GM12865 (cell line): ENCODE measurements at regions not wholly inside any gene's neighbourhood (a gene's known extent, or its start where the extent isn't known, plus 50 kb on each side); places are given as distances from the start of the nearest gene placed in this dataset.

Experiments used
- DNase-seq: peaks from one replicate; pipeline ENCODE4 v3.0.0; 2010; ENCODE audit warnings: low read depth
- H3K4me3 ChIP-seq: 2 replicates; pipeline ENCODE4 v1.5.1; 2011; ENCODE audit warnings: mild to moderate bottlenecking, low read depth, low read length, control low read depth
- TF ChIP-seq, protein P1 (sequence below): IDR thresholded peaks from 2 replicates; pipeline ENCODE4 v1.5.1; 2011; ENCODE audit warnings: low read length, control low read depth, low read depth, inconsistent platforms; ENCODE audit not compliant: insufficient read depth; ENCODE audit errors: missing control alignments

DNA sequence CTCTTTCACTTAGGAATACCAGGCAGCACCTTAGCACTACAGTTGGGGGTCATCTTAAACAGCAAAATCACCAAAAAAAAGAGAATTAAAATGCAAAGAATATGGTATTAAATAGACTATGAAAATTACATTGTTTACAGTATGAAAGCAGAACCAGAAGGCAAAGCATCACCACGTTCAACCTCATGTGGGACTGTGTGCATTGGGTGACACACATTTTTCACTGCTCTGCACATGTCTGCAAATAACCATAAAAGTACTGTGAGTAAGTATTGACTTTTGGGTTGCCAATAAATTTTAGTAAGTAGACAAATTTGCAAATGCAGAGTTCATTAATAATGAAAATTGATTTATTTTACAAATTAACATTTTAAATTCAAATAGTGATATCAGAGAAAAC lies 232.1 kb upstream of the ZWINT start:
- no peak overlapping the region for H3K4me3 ChIP-seq
- DNase-seq, result no peak
- TF ChIP-seq, protein P1, sequence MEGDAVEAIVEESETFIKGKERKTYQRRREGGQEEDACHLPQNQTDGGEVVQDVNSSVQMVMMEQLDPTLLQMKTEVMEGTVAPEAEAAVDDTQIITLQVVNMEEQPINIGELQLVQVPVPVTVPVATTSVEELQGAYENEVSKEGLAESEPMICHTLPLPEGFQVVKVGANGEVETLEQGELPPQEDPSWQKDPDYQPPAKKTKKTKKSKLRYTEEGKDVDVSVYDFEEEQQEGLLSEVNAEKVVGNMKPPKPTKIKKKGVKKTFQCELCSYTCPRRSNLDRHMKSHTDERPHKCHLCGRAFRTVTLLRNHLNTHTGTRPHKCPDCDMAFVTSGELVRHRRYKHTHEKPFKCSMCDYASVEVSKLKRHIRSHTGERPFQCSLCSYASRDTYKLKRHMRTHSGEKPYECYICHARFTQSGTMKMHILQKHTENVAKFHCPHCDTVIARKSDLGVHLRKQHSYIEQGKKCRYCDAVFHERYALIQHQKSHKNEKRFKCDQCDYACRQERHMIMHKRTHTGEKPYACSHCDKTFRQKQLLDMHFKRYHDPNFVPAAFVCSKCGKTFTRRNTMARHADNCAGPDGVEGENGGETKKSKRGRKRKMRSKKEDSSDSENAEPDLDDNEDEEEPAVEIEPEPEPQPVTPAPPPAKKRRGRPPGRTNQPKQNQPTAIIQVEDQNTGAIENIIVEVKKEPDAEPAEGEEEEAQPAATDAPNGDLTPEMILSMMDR, result no peak

DNA sequence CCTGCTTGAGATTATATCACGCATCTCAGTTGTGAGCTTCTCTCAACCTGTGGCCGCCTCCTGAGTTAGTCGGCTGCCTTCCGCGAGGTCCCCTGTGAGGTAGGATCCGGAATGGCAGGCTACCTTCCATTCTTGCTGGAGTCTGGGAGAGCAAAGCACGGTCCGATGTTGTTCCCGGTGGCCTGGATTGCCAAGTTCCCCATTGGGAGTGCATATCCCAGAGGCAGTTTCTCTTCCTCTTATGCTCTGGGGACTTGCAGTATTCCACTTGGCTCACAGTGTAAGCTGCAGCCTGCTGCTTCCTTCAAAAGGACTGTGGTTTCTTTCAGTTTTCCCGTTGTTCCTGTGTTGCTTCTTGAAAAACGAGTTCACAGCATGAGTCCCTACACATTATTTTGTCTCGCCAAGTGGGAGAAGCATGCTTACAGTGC lies 225.4 kb upstream of the ZWINT start:
- TF ChIP-seq, protein P1, result no peak
- DNase-seq, result no peak

DNA sequence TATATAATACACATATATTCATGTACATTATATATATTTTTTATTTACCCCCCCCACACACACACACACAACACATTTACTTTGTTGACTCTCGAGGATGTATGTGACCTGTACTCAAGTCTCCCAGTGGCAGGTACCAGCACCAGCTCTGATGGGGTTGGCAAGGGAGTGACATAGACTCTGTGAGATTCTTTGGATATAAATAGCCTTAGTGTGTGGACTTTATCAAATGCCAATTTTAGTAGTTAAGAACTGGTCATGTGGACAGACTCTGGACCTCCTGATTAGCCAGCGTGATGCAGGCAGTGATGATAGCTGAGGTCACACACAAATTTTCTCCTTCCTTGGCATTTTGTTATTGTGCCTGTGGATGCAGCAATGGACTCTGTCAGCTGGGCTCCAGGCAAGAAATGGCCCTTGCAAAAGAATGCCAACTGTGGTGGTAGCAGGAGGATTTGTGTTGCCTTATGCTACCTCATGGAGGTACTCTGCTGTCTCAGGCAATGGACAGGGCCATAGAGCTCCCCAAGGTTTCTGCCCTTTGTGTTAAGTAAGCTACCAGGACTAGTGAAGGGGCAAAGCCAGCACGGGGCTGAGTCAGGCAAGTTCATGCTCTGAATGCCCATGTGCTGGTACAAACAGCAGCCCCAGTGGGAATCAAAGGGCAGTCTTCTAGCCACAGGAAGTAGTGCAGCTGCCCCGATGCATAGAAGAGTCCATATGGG lies 224.6 kb upstream of the ZWINT start:
- TF ChIP-seq, protein P1, result no peak
- H3K4me3 ChIP-seq, result no peak overlapping the region
- no peak for DNase-seq

More for the DNA sequence above, 225.4 kb upstream of the ZWINT start:
- H3K4me3 ChIP-seq, result no peak overlapping the region

DNA sequence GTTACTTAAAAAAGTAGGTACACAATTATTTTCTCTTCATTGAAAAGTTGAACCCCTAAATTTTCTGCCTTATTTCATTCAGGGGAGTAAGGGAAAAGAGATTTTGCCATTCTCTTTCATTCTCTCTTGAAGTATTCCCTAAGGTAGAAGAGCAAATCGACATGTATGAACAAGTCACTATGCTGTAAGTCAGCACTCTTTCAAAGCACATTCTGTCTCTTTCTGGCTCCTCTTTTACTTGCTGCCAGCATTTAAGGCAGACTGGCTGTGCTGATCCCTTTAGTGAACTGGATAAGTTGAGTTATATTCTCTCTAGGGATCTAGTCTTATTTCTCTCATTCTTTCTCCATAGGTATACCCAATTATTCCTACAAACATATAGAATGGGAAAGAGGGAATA lies 222.3 kb upstream of the ZWINT start:
- TF ChIP-seq, protein P1, result no peak
- H3K4me3 ChIP-seq, result no peak overlapping the region

DNA sequence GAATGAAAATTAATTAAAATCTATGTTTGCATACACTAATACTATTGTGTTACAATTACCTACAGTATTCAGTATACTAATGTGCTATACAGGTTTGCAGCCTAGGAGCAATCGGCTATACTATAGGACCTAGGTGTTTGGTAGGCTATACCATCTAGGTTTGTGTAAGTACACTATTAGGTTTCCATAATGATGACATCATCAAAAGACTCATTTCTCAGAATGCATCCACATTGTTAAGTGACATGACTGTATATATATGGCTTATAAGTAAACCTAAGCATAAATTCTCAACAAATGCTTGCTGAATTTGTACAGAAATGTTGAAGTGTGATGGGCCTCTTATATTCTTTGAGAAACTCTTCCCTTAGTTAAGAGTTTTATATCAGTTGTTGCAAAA lies 206.5 kb upstream of the ZWINT start:
- TF ChIP-seq, protein P1, result no peak
- no peak overlapping the region for H3K4me3 ChIP-seq
- no peak for DNase-seq

More for the DNA sequence above, 222.3 kb upstream of the ZWINT start:
- no peak for DNase-seq

DNA sequence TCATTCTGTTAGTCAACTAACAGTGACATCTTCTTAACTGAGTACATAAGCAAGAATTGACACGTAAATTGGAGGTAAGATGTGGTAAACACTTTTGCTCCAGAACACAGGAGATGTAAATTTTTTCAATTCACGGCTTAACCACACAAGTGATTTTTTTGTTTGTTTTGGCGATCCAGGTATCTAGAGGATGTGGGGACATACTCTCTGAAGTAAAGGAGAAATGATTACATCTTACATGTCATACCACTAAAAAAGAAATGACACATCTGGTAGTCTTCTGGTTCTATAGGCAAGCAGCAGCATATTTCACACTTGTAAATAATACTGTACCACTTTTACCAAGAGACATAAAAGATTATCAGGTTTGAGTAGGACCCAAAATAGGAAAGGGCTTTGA lies 200.3 kb upstream of the ZWINT start:
- DNase-seq, result no peak
- H3K4me3 ChIP-seq, result no peak overlapping the region
- TF ChIP-seq, protein P1, result no peak

DNA sequence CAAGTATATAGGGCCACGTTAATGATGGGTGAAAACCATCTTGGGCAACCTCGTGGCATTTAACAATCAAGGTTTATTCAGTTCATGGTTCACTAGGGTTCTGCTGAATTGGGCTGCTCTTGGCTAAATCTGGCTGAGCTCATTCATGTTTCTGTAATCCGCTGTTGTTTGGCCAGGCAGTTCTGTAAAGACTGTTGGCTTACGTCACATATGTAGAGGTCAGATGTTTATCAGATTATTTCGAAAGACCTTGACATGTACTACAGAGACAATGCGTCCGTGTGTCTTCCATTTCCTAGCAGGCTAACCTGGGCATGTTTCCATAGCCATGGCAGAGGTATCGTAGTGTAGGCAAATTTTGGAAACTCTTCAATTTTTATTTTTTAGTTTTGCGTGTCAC lies 190.0 kb upstream of the ZWINT start:
- DNase-seq, result no peak
- TF ChIP-seq, protein P1, result no peak
- no peak overlapping the region for H3K4me3 ChIP-seq
